ENCODE measurements at regions not wholly inside any gene's neighbourhood (a gene's known extent, or its start where the extent isn't known, plus 50 kb on each side); places are given as distances from the start of the nearest gene placed in this dataset.
A peak's percentile ranks its signal among the peaks of the same experiment; 100 is the strongest.
"Not testable (repeated sequence)": the region's sequence is repeated elsewhere in the genome, so short reads cannot be mapped to it uniquely, and the experiment has no call there.

DNA sequence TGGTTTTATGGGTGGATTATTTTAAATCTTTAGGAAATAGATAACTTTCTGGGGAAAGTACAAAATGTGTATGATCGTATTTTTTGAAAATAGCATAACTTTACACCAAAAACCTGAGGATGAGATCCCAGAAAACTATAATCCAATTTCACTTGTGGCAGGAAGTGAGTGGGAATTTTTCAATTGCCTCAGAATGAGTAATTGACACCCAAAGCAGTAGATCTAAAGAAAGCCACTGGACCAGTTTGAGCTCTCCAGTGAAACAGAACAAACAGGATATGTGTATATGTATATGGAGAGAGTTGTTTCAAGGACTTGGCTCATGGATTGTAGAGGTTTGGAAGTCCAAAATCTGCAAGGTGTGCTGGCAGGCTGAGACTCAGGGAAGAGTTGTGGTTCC, 109.2 kb upstream of the SHB start:
- Mint-ChIP-seq H3K4me3 (no peak overlapping the region), H3K9me3 (ENCODE audit: low read depth) (no peaks in the 10 kb centered on the region), H3K4me1 (peaks cover 10% of the 10 kb centered on the region), H3K27me3 (peaks cover 3% of the 10 kb centered on the region), H3K36me3 (ENCODE audit: low read depth) (no peaks in the 10 kb centered on the region), H3K27ac (no peak overlapping the region)
- DNase-seq, result no peak
- ChIA-PET CTCF (no interaction called here), POLR2A (no interaction called here)
- intact Hi-C loops (cut with DNase I, micrococcal nuclease), result no loop called here
- ATAC-seq, result no peak

DNA sequence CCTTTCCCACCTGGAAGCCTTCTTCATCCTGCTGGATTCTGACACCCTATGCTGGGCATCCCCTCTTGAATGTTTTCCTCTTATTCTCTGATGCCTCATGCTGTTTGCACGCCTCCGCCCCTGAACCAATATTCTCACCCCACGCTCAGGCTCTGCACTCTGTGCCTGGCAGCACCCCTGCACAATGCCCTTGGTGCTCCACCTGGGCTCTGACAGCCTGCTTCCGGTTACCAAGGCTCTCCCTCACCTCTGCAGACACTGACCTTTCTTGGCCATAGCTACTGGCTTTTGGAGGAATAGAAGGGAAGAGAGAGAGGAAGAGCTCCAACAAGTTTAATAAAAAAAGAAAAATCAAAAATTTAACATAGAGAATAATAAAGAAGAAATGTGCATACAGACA, 108.7 kb upstream of the SHB start:
- ATAC-seq, result no peak
- no peak for DNase-seq
- no peaks in the 10 kb centered on the region for H3K9me3 Mint-ChIP-seq (ENCODE audit: low read depth)
- no peaks in the 10 kb centered on the region for H3K36me3 Mint-ChIP-seq (ENCODE audit: low read depth)
- CTCF ChIA-PET, result no interaction called here
- intact Hi-C loops (cut with DNase I, micrococcal nuclease), result no loop called here
- no peak overlapping the region for H3K4me3 Mint-ChIP-seq
- H3K4me1 Mint-ChIP-seq, result peaks cover 10% of the 10 kb centered on the region
- POLR2A ChIA-PET, result no interaction called here
- H3K27ac Mint-ChIP-seq, result no peak overlapping the region
- peaks cover 3% of the 10 kb centered on the region for H3K27me3 Mint-ChIP-seq

DNA sequence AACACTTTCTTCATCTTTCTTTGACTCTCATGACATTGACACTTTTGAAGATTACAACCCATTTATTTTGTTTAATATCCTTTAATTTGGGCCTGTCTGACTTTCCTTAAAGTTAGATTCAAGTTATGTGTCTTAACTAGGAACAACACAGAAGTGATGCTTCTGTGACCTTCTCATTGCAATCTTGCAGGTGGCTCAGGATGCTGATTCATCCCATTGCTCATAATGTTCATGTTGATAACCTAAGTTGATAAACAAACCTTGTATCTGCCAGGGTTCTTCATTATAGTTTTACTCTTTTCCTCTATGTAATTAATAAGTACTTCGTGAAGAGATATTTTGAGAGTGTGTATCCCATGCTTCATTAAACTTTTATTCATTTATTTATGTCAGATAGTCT, 107.2 kb upstream of the SHB start:
- Mint-ChIP-seq H3K27me3 (peaks cover 3% of the 10 kb centered on the region), H3K27ac (no peak overlapping the region), H3K4me1 (peaks cover 10% of the 10 kb centered on the region), H3K36me3 (ENCODE audit: low read depth) (no peaks in the 10 kb centered on the region), H3K9me3 (ENCODE audit: low read depth) (peaks cover 7% of the 10 kb centered on the region), H3K4me3 (no peak overlapping the region)
- ATAC-seq, result no peak
- ChIA-PET POLR2A (no interaction called here), CTCF (interaction anchor here (2.0 kb wide), 1 partner anchor 15 kb away, joined by 6 read pairs; no protein-coding TSS in a partner anchor)
- intact Hi-C loops (cut with DNase I, micrococcal nuclease), result no loop called here
- DNase-seq, result no peak

DNA sequence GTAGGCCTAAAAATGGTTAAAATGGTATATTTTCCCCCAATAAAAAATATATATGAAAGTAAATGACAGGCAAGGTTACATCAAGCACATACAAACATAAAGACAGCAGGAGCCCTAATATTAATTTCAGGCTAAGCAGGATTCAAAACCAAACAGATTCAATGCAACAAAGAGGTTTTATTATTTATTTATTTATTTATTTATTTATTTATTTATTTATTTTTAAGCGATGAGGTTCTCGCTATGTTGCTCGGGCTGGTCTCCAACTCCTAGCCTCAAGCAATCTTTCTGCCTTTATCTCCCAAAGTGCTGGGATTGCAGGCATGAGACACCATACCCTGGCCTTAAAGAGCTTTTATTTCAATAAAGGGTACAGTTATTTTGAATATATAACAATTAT, 106.4 kb upstream of the SHB start:
- ATAC-seq, result no peak
- intact Hi-C loops (cut with DNase I, micrococcal nuclease), result no loop called here
- DNase-seq, result no peak
- CTCF ChIA-PET, result interaction anchor here (2.0 kb wide), 1 partner anchor 14 kb away, joined by 6 read pairs; no protein-coding TSS in a partner anchor
- POLR2A ChIA-PET, result no interaction called here
- Mint-ChIP-seq H3K27ac (no peak overlapping the region), H3K4me3 (no peak overlapping the region), H3K36me3 (ENCODE audit: low read depth) (peaks cover 1% of the 10 kb centered on the region), H3K27me3 (peaks cover 3% of the 10 kb centered on the region), H3K9me3 (ENCODE audit: low read depth) (peaks cover 13% of the 10 kb centered on the region), H3K4me1 (peaks cover 10% of the 10 kb centered on the region)

DNA sequence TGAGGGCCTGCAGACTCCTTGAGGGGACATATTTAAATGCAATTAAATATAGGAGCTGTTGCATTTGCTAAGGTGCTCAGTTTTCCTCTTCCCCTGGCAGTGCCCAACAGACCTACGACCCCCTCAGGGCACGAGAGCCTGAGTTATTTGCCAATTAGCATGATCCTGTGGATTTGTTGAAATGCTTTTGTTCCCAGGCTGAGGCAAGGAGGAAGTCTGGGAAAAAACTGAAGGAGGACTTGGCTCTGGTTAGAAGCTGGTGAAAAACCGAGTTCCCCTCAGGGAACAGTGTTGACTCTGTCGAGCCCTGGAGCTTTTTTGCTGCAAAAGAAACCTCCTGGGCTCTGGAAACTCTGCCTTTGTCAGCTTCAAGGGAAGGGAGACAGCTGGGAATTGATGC, 103.6 kb upstream of the SHB start:
- no peak for DNase-seq
- peaks cover 1% of the 10 kb centered on the region for H3K4me1 Mint-ChIP-seq
- POLR2A ChIA-PET, result no interaction called here
- no peak overlapping the region for H3K27ac Mint-ChIP-seq
- H3K4me3 Mint-ChIP-seq, result no peak overlapping the region
- peaks cover 20% of the 10 kb centered on the region for H3K9me3 Mint-ChIP-seq (ENCODE audit: low read depth)
- ATAC-seq, result no peak
- H3K27me3 Mint-ChIP-seq, result peaks cover 3% of the 10 kb centered on the region
- H3K36me3 Mint-ChIP-seq (ENCODE audit: low read depth), result peaks cover 3% of the 10 kb centered on the region
- CTCF ChIA-PET, result interaction anchor here (1.0 to 1.1 kb wide), 2 partner anchors 9 to 11 kb away, joined by 3 to 5 read pairs; no protein-coding TSS in a partner anchor
- intact Hi-C loops (cut with DNase I, micrococcal nuclease), result loop anchor here (2.0 to 5.0 kb wide), 2 partner anchors 14 to 140 kb away; no protein-coding TSS in a partner anchor

DNA sequence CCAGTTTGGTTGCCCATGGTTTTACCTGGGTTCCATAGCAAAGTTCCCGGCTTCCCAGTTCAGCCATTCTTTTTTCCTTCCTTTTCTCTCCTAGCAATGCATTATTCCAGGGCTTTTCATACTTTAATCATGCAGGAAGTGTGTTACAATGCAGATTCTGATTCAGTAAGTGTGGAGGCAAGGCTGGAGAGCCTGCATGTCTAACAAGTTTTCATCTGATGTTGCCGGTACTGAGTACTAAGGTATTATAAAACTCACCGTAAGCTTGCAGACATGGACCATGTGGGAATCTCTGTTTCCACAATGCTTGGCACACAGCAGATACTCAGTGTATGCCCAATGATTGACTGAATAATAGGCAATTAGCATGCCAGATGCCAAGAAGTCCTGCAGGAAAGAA, 102.9 kb upstream of the SHB start:
- intact Hi-C loops (cut with DNase I, micrococcal nuclease), result loop anchor here (2.0 to 5.0 kb wide), 2 partner anchors 15 to 140 kb away; no protein-coding TSS in a partner anchor
- H3K4me3 Mint-ChIP-seq, result no peak overlapping the region
- H3K27ac Mint-ChIP-seq, result no peak overlapping the region
- peaks cover 3% of the 10 kb centered on the region for H3K27me3 Mint-ChIP-seq
- no peak for DNase-seq
- POLR2A ChIA-PET, result no interaction called here
- peaks cover 20% of the 10 kb centered on the region for H3K9me3 Mint-ChIP-seq (ENCODE audit: low read depth)
- H3K4me1 Mint-ChIP-seq, result no peaks in the 10 kb centered on the region
- no peak for ATAC-seq
- CTCF ChIA-PET, result no interaction called here
- peaks cover 3% of the 10 kb centered on the region for H3K36me3 Mint-ChIP-seq (ENCODE audit: low read depth)

DNA sequence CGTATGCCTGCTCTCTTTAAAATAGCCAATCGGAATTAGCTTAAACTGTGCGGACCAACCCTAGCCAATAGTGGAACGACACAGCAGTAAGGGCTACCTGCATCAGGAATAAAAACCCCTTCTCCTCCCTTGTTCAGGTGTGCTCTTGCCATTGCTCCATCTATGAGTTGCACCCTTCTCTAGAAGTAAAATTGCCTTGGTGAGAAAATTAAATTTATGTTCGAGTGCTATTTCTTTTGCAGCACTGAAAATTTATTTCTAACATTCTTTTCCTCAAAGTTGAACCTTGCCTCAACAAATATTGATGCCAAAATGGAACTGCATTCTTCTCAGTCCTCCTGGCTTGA, 102.5 kb upstream of the SHB start:
- ChIA-PET CTCF (interaction anchor here (2.8 kb wide), 1 partner anchor 11 kb away, joined by 9 read pairs; no protein-coding TSS in a partner anchor), POLR2A (no interaction called here)
- intact Hi-C loops (cut with DNase I, micrococcal nuclease), result loop anchor here in 1 of 2 experiments (5.0 kb wide), 1 partner anchor 139 kb away; no protein-coding TSS in a partner anchor
- no peaks in the 10 kb centered on the region for H3K4me1 Mint-ChIP-seq
- H3K4me3 Mint-ChIP-seq, result no peak overlapping the region
- H3K9me3 Mint-ChIP-seq (ENCODE audit: low read depth), result peaks cover 20% of the 10 kb centered on the region
- peaks cover 3% of the 10 kb centered on the region for H3K27me3 Mint-ChIP-seq
- peaks cover 3% of the 10 kb centered on the region for H3K36me3 Mint-ChIP-seq (ENCODE audit: low read depth)
- no peak overlapping the region for H3K27ac Mint-ChIP-seq
- no peak for ATAC-seq
- DNase-seq, result no peak

DNA sequence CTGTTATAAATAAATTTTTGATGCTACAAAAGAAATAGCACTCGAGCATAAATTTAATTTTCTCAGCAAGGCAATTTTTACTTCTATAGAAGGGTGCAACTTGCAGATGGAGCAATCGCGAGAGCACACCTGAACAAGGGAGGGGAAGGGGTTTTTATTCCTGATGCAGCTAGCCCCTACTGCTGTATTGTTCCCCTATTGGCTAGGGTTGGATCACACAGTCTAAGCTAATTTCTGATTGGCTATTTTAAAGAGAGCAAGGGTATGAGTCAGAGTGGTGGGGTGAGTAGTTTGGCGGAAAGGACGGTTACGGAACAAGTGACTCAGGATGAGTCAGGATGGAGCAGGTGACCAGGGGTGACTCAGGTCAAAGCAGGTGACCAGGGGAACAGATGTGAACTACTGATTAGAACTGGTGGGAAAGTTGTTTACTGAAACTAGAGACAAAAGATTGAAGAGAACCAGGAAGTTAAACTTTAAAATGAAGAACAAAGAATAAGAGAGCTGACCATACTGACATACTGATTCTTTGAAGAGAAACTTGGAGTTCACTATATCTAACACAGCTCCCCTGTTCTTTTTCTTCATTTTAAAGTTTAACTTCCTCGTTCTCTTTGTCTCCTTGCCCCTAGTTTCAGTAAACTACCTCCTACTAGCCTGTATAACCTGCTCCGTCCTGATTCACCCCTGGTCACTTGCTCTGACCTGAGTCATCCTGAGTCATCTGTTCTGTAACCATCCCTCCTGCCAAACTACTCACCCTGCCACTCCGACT, 101.9 kb upstream of the SHB start:
- CTCF ChIA-PET, result interaction anchor here (2.8 kb wide), 1 partner anchor 10 kb away, joined by 9 read pairs; no protein-coding TSS in a partner anchor
- intact Hi-C loops (cut with DNase I, micrococcal nuclease), result loop anchor here in 1 of 2 experiments (5.0 kb wide), 1 partner anchor 139 kb away; no protein-coding TSS in a partner anchor
- peaks cover 20% of the 10 kb centered on the region for H3K9me3 Mint-ChIP-seq (ENCODE audit: low read depth)
- H3K36me3 Mint-ChIP-seq (ENCODE audit: low read depth); H3K4me3 Mint-ChIP-seq; H3K4me1 Mint-ChIP-seq; POLR2A ChIA-PET; H3K27me3 Mint-ChIP-seq; H3K27ac Mint-ChIP-seq: not testable (repeated sequence)
- peak; percentile 58 for DNase-seq
- peak; percentile 47 for ATAC-seq

DNA sequence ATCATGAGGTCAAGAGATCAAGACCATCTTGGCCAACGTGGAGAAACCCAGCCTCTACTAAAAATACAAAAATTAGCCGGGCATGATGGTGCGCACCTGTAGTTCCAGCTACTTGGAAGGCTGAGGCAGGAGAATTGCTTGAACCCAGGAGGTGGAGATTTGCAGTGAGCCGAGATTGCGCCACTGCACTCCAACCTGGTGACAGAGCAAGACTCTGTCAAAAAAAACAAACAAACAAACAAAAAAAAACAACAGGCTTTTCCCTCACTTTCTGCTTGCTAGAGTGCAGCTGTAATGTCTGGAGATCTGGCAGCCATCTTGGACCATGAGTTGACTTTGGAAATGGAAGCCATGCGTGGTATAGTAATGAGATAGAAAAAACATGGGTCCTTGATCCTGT, 101.1 kb upstream of the SHB start:
- H3K4me1 Mint-ChIP-seq; H3K27me3 Mint-ChIP-seq; H3K4me3 Mint-ChIP-seq; H3K27ac Mint-ChIP-seq; ATAC-seq; DNase-seq; H3K36me3 Mint-ChIP-seq (ENCODE audit: low read depth); POLR2A ChIA-PET: not testable (repeated sequence)
- intact Hi-C loops (cut with DNase I, micrococcal nuclease), result loop anchor here in 1 of 2 experiments (5.0 kb wide), 1 partner anchor 138 kb away; no protein-coding TSS in a partner anchor
- CTCF ChIA-PET, result interaction anchor here (2.8 kb wide), 1 partner anchor 9 kb away, joined by 9 read pairs; no protein-coding TSS in a partner anchor
- peaks cover 20% of the 10 kb centered on the region for H3K9me3 Mint-ChIP-seq (ENCODE audit: low read depth)

DNA sequence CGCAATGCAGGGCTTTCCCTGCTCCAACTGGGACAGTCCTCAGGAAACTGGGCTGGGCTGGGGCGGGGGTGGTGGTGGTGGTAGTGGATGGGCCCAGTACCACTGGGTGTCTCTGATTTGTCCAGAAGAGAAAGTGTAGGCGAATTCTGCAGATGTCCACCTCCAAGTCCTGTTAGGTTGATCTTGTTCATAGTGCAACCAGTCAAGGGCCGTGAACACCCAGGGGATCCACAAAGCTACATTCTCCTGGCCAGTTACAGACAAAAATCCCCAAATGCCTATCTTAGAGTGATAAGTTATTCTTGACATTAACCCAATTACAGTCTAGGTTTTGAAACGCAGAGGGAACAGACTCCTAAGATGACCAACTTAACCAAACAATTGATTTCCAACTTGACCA, 97.5 kb upstream of the SHB start:
- no peak overlapping the region for H3K27ac Mint-ChIP-seq
- DNase-seq, result no peak
- H3K4me1 Mint-ChIP-seq, result peaks cover 2% of the 10 kb centered on the region
- peaks cover 3% of the 10 kb centered on the region for H3K36me3 Mint-ChIP-seq (ENCODE audit: low read depth)
- POLR2A ChIA-PET, result no interaction called here
- H3K9me3 Mint-ChIP-seq (ENCODE audit: low read depth), result peaks cover 15% of the 10 kb centered on the region
- ATAC-seq, result no peak
- no peak overlapping the region for H3K4me3 Mint-ChIP-seq
- CTCF ChIA-PET, result interaction anchor here (0.9 kb wide), 1 partner anchor 20 kb away, joined by 3 read pairs; no protein-coding TSS in a partner anchor
- no peaks in the 10 kb centered on the region for H3K27me3 Mint-ChIP-seq
- intact Hi-C loops (cut with DNase I, micrococcal nuclease), result no loop called here

DNA sequence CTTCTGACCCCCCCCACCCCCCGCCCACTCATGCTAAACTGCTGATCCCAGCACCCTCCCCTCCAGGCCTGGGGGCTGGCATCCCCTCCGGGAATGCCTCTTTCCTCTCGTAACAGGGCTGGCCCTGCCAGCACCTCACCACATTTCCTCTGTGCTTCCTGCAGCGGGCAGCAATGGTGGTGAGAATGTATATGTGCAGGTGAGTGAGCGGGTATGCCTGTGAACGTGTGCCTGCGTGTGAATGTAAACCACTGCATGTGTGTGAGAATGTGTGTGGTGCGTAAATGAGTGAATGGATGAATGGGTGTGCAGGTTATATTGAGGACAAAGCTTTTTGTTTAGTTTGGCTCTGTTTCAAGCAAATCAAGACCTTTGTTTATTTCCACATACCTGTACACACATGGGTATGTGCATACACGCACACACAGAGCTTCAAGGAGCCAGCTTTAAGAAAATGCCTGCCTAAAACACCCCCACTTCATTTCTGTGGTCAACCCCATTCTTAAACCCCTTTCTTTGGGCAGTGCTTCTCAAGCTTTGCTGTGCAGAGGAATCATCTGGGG, 95.7 kb upstream of the SHB start:
- intact Hi-C loops (cut with DNase I, micrococcal nuclease), result no loop called here
- H3K9me3 Mint-ChIP-seq (ENCODE audit: low read depth), result peaks cover 5% of the 10 kb centered on the region
- peak; percentile 9 for DNase-seq
- H3K27ac Mint-ChIP-seq, result no peak overlapping the region
- no peak overlapping the region for H3K4me3 Mint-ChIP-seq
- no peaks in the 10 kb centered on the region for H3K27me3 Mint-ChIP-seq
- POLR2A ChIA-PET, result interaction anchor here (0.7 kb wide), 1 partner anchor 23 kb away, joined by 5 read pairs; no protein-coding TSS in a partner anchor
- no peaks in the 10 kb centered on the region for H3K36me3 Mint-ChIP-seq (ENCODE audit: low read depth)
- CTCF ChIA-PET, result interaction anchor here (0.9 to 1.0 kb wide), 2 partner anchors 8 kb away, joined by 4 to 5 read pairs; no protein-coding TSS in a partner anchor
- H3K4me1 Mint-ChIP-seq, result peaks cover 2% of the 10 kb centered on the region
- ATAC-seq, result peak; percentile 44

DNA sequence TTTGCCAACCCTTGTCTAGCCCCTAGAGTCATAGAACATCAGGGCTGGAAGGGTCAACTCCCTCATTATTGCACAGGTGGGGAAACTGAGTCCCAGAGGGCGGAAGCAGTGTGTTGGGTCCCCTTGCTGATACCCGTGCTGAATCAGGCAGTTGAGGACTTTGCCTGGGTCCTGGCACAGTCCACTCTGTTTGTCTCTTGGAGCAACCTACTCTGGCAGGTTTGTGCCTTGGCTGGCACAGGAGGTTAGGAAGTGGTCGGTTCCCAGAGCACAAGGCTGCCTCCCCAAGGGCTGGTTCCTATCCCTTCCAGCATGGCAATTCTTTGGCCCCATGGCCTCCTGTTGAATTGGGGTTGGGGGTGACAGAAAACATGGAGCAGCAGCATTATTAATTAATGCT, 94.5 kb upstream of the SHB start:
- POLR2A ChIA-PET, result no interaction called here
- ATAC-seq (no peak), DNase-seq (no peak)
- CTCF ChIA-PET, result interaction anchor here (0.9 kb wide), 1 partner anchor 9 kb away, joined by 5 read pairs; no protein-coding TSS in a partner anchor
- Mint-ChIP-seq H3K27me3 (no peaks in the 10 kb centered on the region), H3K9me3 (ENCODE audit: low read depth) (no peaks in the 10 kb centered on the region), H3K36me3 (ENCODE audit: low read depth) (no peaks in the 10 kb centered on the region), H3K4me1 (peaks cover 2% of the 10 kb centered on the region), H3K27ac (no peak overlapping the region), H3K4me3 (no peak overlapping the region)
- intact Hi-C loops (cut with DNase I, micrococcal nuclease), result no loop called here

Measured in activated CD4-positive, alpha-beta T cell treated with anti-CD3 and anti-CD28 coated beads for 36 hours (primary cell).